Pancreas (tissue), 10 donors: ENCODE measurements at regions not wholly inside any gene's neighbourhood (a gene's known extent, or its start where the extent isn't known, plus 50 kb on each side); places are given as distances from the start of the nearest gene placed in this dataset.

Experiments used
- ATAC-seq, 4 donors: fragments of 200-7000 bp; cut with Tn5 transposase; one replicate each; pipeline versions ENCODE4 v1.8.0 to v1.9.1; 2020; ENCODE audit warnings: mild to moderate bottlenecking in 4 of 4, moderate library complexity in 4 of 4
- DNase-seq, 6 donors: peaks; one replicate each; pipeline ENCODE4 v3.0.0-alpha.2; 2020
- FAIRE-seq: peaks from 2 replicates; lab custom pipeline; 2012; peaks lifted over from hg19 to GRCh38; lab: Jason Lieb, UNC
- H3K27ac ChIP-seq, 4 donors: fragments of 200-600 bp; sonication (generic); 1 replicate in 3 of 4; 2 replicates in 1 of 4; pipeline versions ENCODE4 v1.5.0 to v1.8.0; 2020
- H3K27me3 ChIP-seq, 4 donors: fragments of 200-600 bp; one replicate each; pipeline ENCODE4 v1.8.0; 2021
- H3K36me3 ChIP-seq, 3 donors: fragments of 200-600 bp; sonication (generic) in 1 of 3; one replicate each; pipeline versions ENCODE4 v1.5.0 to v1.8.0; 2020 to 2021
- H3K4me1 ChIP-seq, 3 donors: fragments of 200-600 bp; one replicate each; pipeline ENCODE4 v1.8.0; 2021
- H3K4me3 ChIP-seq, 4 donors: fragments of 200-600 bp; sonication (generic) in 2 of 4; one replicate each; pipeline versions ENCODE4 v1.5.0 to v1.8.0; 2020 to 2021
- H3K9me3 ChIP-seq, 4 donors: fragments of 200-600 bp; one replicate each; pipeline ENCODE4 v1.8.0; 2021
- WGBS, 2 donors: extraction: QIAGEN DNeasy Blood & Tissue Kit; methylation state at CpG; one replicate each; pipeline ENCODE4 v1.1.7; 2013; 5-methylcytosine and 5-hydroxymethylcytosine counted together
- intact Hi-C, 3 donors: fragments of 100-400 bp; cut with DNase I; formaldehyde crosslinking; loops; one replicate each; pipeline versions ENCODE4 v1.11.1 to v1.14.2; 2022
- TF ChIP-seq, protein P1 (sequence below), 4 donors: fragments of 200-600 bp; sonication (generic) in 3 of 4; IDR thresholded peaks; one replicate each; pipeline versions ENCODE4 v1.5.0 to v1.8.0; 2021; ENCODE audit warnings: antibody characterized with exemption in 4 of 4
- donor health status: healthy with polysubstance abuse.
- donor health status: DM: no; HTN: no; CAD: no; lungs with moderate emphysema.
- donor health status: DM: no; HTN: no; CAD: no.
- donor health status: control.
- donor health status: control.
- donor health status: Bipolar disorder and iron deficiency.
- donor health status: DM: yes; HTN: yes; CAD: no.
- donor health status: DM: no; HTN: no; CAD: no.
- donor health status: DM: no; HTN: no; CAD: no.
- donor health status: DM: yes; HTN: yes; CAD: no.

DNA sequence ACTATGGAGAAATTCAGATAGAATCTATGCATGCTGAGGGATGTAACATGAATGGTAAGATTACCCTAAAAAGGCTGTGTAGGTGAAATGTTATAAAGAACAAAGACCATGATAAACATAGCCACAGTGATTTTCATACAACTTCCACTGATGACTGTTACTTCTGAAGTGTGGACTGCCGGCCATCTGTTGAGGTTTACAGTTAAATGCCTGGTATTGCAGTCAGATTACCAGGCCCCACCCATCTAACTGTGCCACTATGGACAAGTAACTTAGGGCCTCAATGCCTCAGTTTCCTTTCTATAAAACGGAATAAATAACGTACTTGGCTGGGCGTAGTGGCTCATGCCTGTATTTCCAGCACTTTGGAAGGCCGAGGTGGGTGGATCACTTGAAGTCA, 395.6 kb downstream of the KLF12 start:
- Histone ChIP-seq H3K4me3 (no peak overlapping the region), H3K27ac (no peak overlapping the region), H3K4me1 (no peaks in the 10 kb centered on the region), H3K9me3 (no peaks in the 10 kb centered on the region), H3K27me3 (no peaks in the 10 kb centered on the region), H3K36me3 (no peaks in the 10 kb centered on the region)
- intact Hi-C loops = no loop called here
- 92 to 96% methylated on average over 5 of the region's 5 CpGs for WGBS, 2 donors
- DNase-seq (no peak), FAIRE-seq (no peak), ATAC-seq (no peak)
- TF ChIP-seq, protein P1, sequence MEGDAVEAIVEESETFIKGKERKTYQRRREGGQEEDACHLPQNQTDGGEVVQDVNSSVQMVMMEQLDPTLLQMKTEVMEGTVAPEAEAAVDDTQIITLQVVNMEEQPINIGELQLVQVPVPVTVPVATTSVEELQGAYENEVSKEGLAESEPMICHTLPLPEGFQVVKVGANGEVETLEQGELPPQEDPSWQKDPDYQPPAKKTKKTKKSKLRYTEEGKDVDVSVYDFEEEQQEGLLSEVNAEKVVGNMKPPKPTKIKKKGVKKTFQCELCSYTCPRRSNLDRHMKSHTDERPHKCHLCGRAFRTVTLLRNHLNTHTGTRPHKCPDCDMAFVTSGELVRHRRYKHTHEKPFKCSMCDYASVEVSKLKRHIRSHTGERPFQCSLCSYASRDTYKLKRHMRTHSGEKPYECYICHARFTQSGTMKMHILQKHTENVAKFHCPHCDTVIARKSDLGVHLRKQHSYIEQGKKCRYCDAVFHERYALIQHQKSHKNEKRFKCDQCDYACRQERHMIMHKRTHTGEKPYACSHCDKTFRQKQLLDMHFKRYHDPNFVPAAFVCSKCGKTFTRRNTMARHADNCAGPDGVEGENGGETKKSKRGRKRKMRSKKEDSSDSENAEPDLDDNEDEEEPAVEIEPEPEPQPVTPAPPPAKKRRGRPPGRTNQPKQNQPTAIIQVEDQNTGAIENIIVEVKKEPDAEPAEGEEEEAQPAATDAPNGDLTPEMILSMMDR (IDR thresholded peaks at IDR 0.05) = no peak

- no peaks in the 10 kb centered on the region for H3K36me3 ChIP-seq
- no peaks in the 10 kb centered on the region for H3K4me1 ChIP-seq
- ATAC-seq (no peak), DNase-seq (no peak), FAIRE-seq (no peak)
- WGBS, 2 donors = 75 to 82% methylated on average over 2 of the region's 2 CpGs
- no peak overlapping the region for H3K27ac ChIP-seq
- H3K9me3 ChIP-seq = no peaks in the 10 kb centered on the region
- intact Hi-C loops = no loop called here
- no peak overlapping the region for H3K4me3 ChIP-seq
- TF ChIP-seq, protein P1 (IDR thresholded peaks at IDR 0.05) = no peak
- H3K27me3 ChIP-seq = no peaks in the 10 kb centered on the region
Observed at GRCh38 chr13:73737214-73737613, 397.0 kb downstream of the KLF12 start.

GRCh38 chr13:73733706-73734105, 400.5 kb downstream of the KLF12 start:
- WGBS, 2 donors = 92 to 93% methylated on average over 4 of the region's 4 CpGs
- Histone ChIP-seq H3K4me3 (no peak overlapping the region), H3K27me3 (no peaks in the 10 kb centered on the region), H3K4me1 (no peaks in the 10 kb centered on the region), H3K9me3 (no peaks in the 10 kb centered on the region), H3K36me3 (no peaks in the 10 kb centered on the region), H3K27ac (no peak overlapping the region)
- ATAC-seq (no peak), DNase-seq (no peak), FAIRE-seq (no peak)
- intact Hi-C loops = no loop called here
- TF ChIP-seq, protein P1 (IDR thresholded peaks at IDR 0.05) = no peak

GRCh38 chr13:73732350-73732749, 401.9 kb downstream of the KLF12 start:
- no peaks in the 10 kb centered on the region for H3K9me3 ChIP-seq
- ATAC-seq (no peak), DNase-seq (no peak), FAIRE-seq (no peak)
- WGBS, 2 donors = 81 to 89% methylated on average over 2 of the region's 2 CpGs
- TF ChIP-seq, protein P1 (IDR thresholded peaks at IDR 0.05) = no peak
- H3K4me3 ChIP-seq = no peak overlapping the region
- no peaks in the 10 kb centered on the region for H3K36me3 ChIP-seq
- intact Hi-C loops = no loop called here
- H3K27ac ChIP-seq = no peak overlapping the region
- no peaks in the 10 kb centered on the region for H3K27me3 ChIP-seq
- no peaks in the 10 kb centered on the region for H3K4me1 ChIP-seq

GRCh38 chr13:73731564-73731963, 402.6 kb downstream of the KLF12 start:
- ATAC-seq (no peak), FAIRE-seq (no peak), DNase-seq (no peak)
- Histone ChIP-seq H3K27ac (no peak overlapping the region), H3K27me3 (no peaks in the 10 kb centered on the region), H3K4me1 (no peaks in the 10 kb centered on the region), H3K9me3 (no peaks in the 10 kb centered on the region), H3K36me3 (no peaks in the 10 kb centered on the region), H3K4me3 (no peak overlapping the region)
- intact Hi-C loops = no loop called here
- TF ChIP-seq, protein P1 (IDR thresholded peaks at IDR 0.05) = no peak
